ENCODE measurements at regions not wholly inside any gene's neighbourhood (a gene's known extent, or its start where the extent isn't known, plus 50 kb on each side); places are given as distances from the start of the nearest gene placed in this dataset.

GRCh38 chr10:24091256-24091655 is 117.7 kb upstream of the KIAA1217 start:
- CTCF ChIA-PET, result no interaction called here
- no peaks in the 10 kb centered on the region for H3K9me3 ChIP-seq (ENCODE audit: control insufficient read depth, insufficient read depth, low read depth, low read length)
- TF ChIP-seq ZNF114 (tag by site-specific recombination; IDR thresholded peaks at IDR 0.05) (no peak), ZNF692 (tag by site-specific recombination; IDR thresholded peaks at IDR 0.05) (no peak), FEZF1 (tag by site-specific recombination; IDR thresholded peaks at IDR 0.05) (no peak), ZNF10 (tag by site-specific recombination; IDR thresholded peaks at IDR 0.05) (no peak), ZNF768 (tag by site-specific recombination; IDR thresholded peaks at IDR 0.05) (no peak), ZNF266 (tag by site-specific recombination; IDR thresholded peaks at IDR 0.05; ENCODE audit: low read depth) (no peak), ZNF404 (tag by site-specific recombination; IDR thresholded peaks at IDR 0.05) (no peak), ZSCAN16 (tag by site-specific recombination; IDR thresholded peaks at IDR 0.05) (no peak), ZNF785 (tag by site-specific recombination; IDR thresholded peaks at IDR 0.05) (no peak), ZNF707 (tag by site-specific recombination; IDR thresholded peaks at IDR 0.05) (no peak), ZNF146 (tag by site-specific recombination; IDR thresholded peaks at IDR 0.05) (no peak), ZBTB21 (tag by site-specific recombination; IDR thresholded peaks at IDR 0.05) (no peak)
- no peak overlapping the region for H3K4me3 ChIP-seq (ENCODE audit: low read depth, low read length)
- H3K27ac ChIP-seq (ENCODE audit: extremely low read depth, low read depth, low read length), result no peak overlapping the region
- no peaks in the 10 kb centered on the region for H3K36me3 ChIP-seq (ENCODE audit: control insufficient read depth in 2 of 2, insufficient read depth in 1 of 2, low read length in 2 of 2)
- POLR2A ChIA-PET, result no interaction called here
- no peaks in the 10 kb centered on the region for H3K4me1 ChIP-seq (ENCODE audit: control insufficient read depth, insufficient read depth, low read length)

GRCh38 chr10:24096281-24096680 is 112.7 kb upstream of the KIAA1217 start:
- no peak overlapping the region for H3K4me3 ChIP-seq (ENCODE audit: low read depth, low read length)
- no peak overlapping the region for H3K27ac ChIP-seq (ENCODE audit: extremely low read depth, low read depth, low read length)
- no peaks in the 10 kb centered on the region for H3K4me1 ChIP-seq (ENCODE audit: control insufficient read depth, insufficient read depth, low read length)
- POLR2A ChIA-PET, result no interaction called here
- H3K36me3 ChIP-seq (ENCODE audit: control insufficient read depth in 2 of 2, insufficient read depth in 1 of 2, low read length in 2 of 2), result no peaks in the 10 kb centered on the region
- no peak for TF ChIP-seq TSHZ1 (tag by site-specific recombination; IDR thresholded peaks at IDR 0.05; ENCODE audit: borderline replicate concordance)
- no peak for TF ChIP-seq ZNF701 (tag by site-specific recombination; IDR thresholded peaks at IDR 0.05)
- no peak for TF ChIP-seq REST (tag by site-specific recombination; IDR thresholded peaks at IDR 0.05)
- no peak for TF ChIP-seq PRDM6 (tag by site-specific recombination; IDR thresholded peaks at IDR 0.05)
- TF ChIP-seq SCRT2 (tag by site-specific recombination; IDR thresholded peaks at IDR 0.05), result no peak
- TF ChIP-seq ZSCAN18 (tag by site-specific recombination; IDR thresholded peaks at IDR 0.05), result no peak
- TF ChIP-seq ZNF623 (tag by site-specific recombination; IDR thresholded peaks at IDR 0.05), result 0 out of 2 replicates have a peak, but pooled peaks have one; percentile 25
- no peak for TF ChIP-seq OSR2 (tag by site-specific recombination; IDR thresholded peaks at IDR 0.05)
- no peaks in the 10 kb centered on the region for H3K9me3 ChIP-seq (ENCODE audit: control insufficient read depth, insufficient read depth, low read depth, low read length)
- CTCF ChIA-PET, result interaction anchor here (0.9 kb wide), 1 partner anchor 29 kb away, joined by 4 read pairs; no protein-coding TSS in a partner anchor

Measured in HEK293 (cell line).